ENCODE measurements at regions not wholly inside any gene's neighbourhood (a gene's known extent, or its start where the extent isn't known, plus 50 kb on each side); places are given as distances from the start of the nearest gene placed in this dataset.

DNA sequence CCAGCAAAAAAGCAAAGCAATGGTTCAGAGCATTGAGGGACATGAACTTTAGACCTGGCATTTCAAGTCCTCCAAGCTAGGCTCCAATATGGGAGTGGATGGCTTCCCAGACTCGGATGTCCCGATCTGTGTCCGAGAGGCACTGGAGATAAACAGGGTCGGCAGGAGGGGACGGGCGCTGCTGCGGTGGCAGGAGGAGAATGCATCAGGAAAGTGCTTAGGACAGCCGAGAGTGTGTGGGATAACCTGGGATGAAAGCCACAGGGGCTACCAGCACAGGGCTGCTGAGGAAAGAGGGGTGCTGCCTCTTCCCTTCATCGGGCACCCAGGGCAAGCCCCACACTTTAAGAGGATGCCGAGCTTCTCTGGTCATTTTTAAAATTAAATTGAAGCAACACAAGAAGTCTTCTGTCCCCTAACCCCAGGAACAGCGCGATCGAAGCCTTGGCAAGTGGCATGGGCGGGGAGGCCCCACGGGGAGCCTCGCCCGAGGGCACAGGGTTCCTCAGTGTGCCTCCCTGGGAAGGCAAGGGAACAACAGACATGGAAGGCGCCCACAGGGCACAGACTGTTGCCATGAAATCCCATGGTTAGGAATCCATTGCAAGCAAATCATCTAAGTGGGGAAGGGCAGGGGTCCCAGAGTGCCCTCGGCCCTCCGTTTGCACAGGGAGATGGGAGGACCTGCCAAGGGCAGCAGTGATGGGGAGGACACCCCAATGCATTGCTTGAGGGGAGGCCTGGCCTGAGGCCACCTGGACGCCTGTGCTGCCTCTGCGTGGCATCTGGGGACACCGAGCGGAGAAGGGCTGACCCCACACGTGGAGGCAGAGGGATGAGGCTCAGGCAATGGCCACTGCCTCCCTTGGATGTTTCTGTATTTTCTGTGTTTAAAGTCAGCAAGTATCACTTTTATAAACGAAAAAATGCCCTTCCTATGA, 78.5 kb upstream of the GPC1 start:
- TF ChIP-seq POLR2A (IDR thresholded peaks at IDR 0.05), result no peak
- TF ChIP-seq, protein P1, sequence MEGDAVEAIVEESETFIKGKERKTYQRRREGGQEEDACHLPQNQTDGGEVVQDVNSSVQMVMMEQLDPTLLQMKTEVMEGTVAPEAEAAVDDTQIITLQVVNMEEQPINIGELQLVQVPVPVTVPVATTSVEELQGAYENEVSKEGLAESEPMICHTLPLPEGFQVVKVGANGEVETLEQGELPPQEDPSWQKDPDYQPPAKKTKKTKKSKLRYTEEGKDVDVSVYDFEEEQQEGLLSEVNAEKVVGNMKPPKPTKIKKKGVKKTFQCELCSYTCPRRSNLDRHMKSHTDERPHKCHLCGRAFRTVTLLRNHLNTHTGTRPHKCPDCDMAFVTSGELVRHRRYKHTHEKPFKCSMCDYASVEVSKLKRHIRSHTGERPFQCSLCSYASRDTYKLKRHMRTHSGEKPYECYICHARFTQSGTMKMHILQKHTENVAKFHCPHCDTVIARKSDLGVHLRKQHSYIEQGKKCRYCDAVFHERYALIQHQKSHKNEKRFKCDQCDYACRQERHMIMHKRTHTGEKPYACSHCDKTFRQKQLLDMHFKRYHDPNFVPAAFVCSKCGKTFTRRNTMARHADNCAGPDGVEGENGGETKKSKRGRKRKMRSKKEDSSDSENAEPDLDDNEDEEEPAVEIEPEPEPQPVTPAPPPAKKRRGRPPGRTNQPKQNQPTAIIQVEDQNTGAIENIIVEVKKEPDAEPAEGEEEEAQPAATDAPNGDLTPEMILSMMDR (IDR thresholded peaks at IDR 0.05), result no peak
